Glutamatergic neuron (in vitro differentiated cells): ENCODE measurements at regions not wholly inside any gene's neighbourhood (a gene's known extent, or its start where the extent isn't known, plus 50 kb on each side); places are given as distances from the start of the nearest gene placed in this dataset.

Source experiments
- DNase-seq: peaks from one replicate; pipeline ENCODE4 v3.0.0; 2022
- H3K27ac Mint-ChIP-seq: one replicate; pipeline ENCODE4 v1.8.0; 2020; ENCODE audit warnings: mild to moderate bottlenecking, mixed read lengths, inconsistent platforms; ENCODE audit not compliant: unreplicated experiment
- H3K27me3 Mint-ChIP-seq: one replicate; pipeline ENCODE4 v1.8.0; 2020; ENCODE audit warnings: mild to moderate bottlenecking, moderate library complexity, mixed read lengths, inconsistent platforms; ENCODE audit not compliant: unreplicated experiment
- H3K36me3 Mint-ChIP-seq: one replicate; pipeline ENCODE4 v1.8.0; 2020; ENCODE audit warnings: mild to moderate bottlenecking, mixed read lengths, inconsistent platforms; ENCODE audit not compliant: unreplicated experiment
- H3K4me1 Mint-ChIP-seq: one replicate; pipeline ENCODE4 v1.8.0; 2020; ENCODE audit warnings: mild to moderate bottlenecking, low read depth, mixed read lengths, inconsistent platforms; ENCODE audit not compliant: unreplicated experiment
- H3K4me3 Mint-ChIP-seq: one replicate; pipeline ENCODE4 v1.8.0; 2020; ENCODE audit warnings: mild to moderate bottlenecking, mixed read lengths, inconsistent platforms; ENCODE audit not compliant: unreplicated experiment
- H3K9me3 Mint-ChIP-seq: one replicate; pipeline ENCODE4 v1.8.0; 2020; ENCODE audit warnings: mild to moderate bottlenecking, moderate library complexity, mixed read lengths, inconsistent platforms; ENCODE audit not compliant: unreplicated experiment
- TF ChIP-seq, protein P1 (sequence below): fragments of 200-600 bp; sonication (generic); IDR thresholded peaks from one replicate; pipeline ENCODE4 v1.5.0; 2021; ENCODE audit not compliant: partially characterized antibody, unreplicated experiment

DNA sequence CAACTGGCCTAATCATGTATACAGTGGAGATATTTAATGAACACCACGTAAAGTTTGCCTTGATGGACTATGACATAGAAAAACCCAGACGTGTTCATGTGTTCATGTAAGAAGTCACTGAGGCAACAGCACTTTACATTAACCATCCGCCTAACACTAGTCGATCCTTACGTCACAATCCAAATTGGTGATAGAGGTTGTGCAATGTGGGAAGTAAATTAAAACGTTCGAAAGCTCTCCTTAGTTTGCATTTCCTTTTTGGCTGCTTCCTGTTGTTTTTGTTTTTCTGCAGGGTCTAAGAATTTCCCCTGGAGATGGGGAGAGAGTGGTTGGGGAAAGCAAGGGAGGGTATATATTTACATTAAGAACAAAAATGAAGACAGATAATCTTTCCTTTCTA lies 587.5 kb upstream of the ADGRL2 start:
- Mint-ChIP-seq H3K27me3 (no peaks in the 10 kb centered on the region), H3K4me1 (peaks cover 7% of the 10 kb centered on the region), H3K9me3 (peaks cover 2% of the 10 kb centered on the region), H3K4me3 (no peak overlapping the region), H3K36me3 (no peaks in the 10 kb centered on the region), H3K27ac (no peak overlapping the region)
- TF ChIP-seq, protein P1, sequence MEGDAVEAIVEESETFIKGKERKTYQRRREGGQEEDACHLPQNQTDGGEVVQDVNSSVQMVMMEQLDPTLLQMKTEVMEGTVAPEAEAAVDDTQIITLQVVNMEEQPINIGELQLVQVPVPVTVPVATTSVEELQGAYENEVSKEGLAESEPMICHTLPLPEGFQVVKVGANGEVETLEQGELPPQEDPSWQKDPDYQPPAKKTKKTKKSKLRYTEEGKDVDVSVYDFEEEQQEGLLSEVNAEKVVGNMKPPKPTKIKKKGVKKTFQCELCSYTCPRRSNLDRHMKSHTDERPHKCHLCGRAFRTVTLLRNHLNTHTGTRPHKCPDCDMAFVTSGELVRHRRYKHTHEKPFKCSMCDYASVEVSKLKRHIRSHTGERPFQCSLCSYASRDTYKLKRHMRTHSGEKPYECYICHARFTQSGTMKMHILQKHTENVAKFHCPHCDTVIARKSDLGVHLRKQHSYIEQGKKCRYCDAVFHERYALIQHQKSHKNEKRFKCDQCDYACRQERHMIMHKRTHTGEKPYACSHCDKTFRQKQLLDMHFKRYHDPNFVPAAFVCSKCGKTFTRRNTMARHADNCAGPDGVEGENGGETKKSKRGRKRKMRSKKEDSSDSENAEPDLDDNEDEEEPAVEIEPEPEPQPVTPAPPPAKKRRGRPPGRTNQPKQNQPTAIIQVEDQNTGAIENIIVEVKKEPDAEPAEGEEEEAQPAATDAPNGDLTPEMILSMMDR, result no peak
- no peak for DNase-seq

DNA sequence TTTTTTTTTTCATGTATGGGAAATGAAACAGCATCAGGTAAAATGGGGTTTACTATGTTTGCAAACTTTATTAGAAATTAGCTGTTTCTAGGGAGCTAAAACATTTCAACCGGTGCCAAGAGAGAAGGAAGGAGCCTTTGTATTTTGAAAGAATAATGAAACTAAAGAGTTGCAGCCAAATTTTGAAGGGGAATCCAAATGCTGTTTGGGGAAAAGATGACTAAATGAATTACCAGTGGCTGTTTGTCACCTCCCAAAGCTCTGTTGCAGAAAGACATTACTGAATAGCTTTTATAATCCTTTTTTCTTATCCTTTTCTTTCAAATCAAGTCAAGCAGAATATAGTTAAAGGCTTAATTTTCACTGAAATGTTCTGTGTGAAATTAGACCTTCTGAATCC lies 591.3 kb upstream of the ADGRL2 start:
- Mint-ChIP-seq H3K9me3 (no peaks in the 10 kb centered on the region), H3K4me1 (peaks cover 7% of the 10 kb centered on the region), H3K36me3 (no peaks in the 10 kb centered on the region), H3K27ac (no peak overlapping the region), H3K4me3 (no peak overlapping the region), H3K27me3 (no peaks in the 10 kb centered on the region)
- TF ChIP-seq, protein P1, result no peak
- DNase-seq, result no peak

DNA sequence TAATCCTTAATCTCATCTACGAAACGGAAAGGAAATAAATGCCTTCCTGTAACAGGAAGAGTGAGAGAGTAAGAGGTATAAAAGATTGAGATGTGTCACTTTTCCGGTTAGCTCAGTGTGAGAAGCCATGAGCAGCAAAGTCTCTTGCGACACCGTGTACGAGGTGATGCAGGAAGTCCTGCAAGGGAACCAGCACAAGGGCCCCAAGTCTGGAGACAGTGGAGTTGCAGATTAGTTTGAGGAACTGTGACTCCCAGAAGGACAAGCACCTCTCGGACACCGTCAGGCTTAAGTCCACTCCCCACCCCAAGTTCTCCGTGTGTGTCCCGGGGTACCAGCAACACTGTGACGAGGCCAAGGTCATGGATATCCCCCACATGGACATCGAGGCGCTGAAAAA lies 592.3 kb upstream of the ADGRL2 start:
- DNase-seq, result no peak
- TF ChIP-seq, protein P1, result no peak
- H3K4me3 Mint-ChIP-seq, result no peak overlapping the region
- H3K27ac Mint-ChIP-seq, result no peak overlapping the region
- no peaks in the 10 kb centered on the region for H3K36me3 Mint-ChIP-seq
- H3K27me3 Mint-ChIP-seq, result no peaks in the 10 kb centered on the region
- peaks cover 7% of the 10 kb centered on the region for H3K4me1 Mint-ChIP-seq
- no peaks in the 10 kb centered on the region for H3K9me3 Mint-ChIP-seq

DNA sequence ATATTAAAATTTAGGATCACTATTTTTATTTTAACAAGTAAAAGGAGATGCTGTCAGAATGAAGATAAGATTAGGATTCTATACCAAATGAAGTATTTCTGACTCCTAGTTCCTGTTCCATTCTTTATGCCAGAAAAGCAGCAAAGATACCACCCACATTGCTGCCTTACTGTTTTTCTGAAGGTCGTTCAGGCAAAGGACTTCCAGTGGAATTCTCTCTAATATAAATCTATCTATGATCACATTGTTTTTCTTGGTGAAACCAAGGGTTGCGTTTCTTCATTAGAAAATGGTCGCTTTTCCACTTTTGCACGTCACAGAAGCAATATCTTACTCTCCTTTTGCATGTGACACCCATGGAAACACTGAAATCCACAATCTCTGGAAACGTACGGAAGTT lies 594.8 kb upstream of the ADGRL2 start:
- H3K27ac Mint-ChIP-seq, result no peak overlapping the region
- H3K27me3 Mint-ChIP-seq, result no peaks in the 10 kb centered on the region
- TF ChIP-seq, protein P1, result no peak
- H3K9me3 Mint-ChIP-seq, result no peaks in the 10 kb centered on the region
- H3K4me3 Mint-ChIP-seq, result no peak overlapping the region
- no peaks in the 10 kb centered on the region for H3K4me1 Mint-ChIP-seq
- H3K36me3 Mint-ChIP-seq, result no peaks in the 10 kb centered on the region
- no peak for DNase-seq

DNA sequence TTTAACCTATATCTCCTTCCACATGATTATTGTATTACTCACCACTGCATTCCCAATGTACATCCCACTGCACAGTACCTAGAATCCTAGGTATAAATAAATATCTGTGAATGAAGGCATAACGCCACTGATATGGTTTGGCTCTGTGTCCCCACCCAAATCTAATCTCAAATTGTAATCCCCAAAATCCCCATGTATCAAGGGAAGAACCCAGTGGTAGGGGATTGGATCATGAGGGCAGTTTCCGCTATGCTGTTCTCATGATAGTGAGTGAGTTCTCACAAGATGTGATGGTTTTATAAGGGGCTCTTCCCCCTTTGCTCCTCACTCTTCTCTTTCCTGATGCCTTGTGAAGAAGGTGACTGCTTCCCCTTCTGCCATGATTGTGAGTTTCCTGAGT lies 599.0 kb upstream of the ADGRL2 start:
- Mint-ChIP-seq H3K9me3 (no peaks in the 10 kb centered on the region), H3K4me1 (no peaks in the 10 kb centered on the region), H3K27ac (no peak overlapping the region), H3K4me3 (no peak overlapping the region), H3K36me3 (no peaks in the 10 kb centered on the region), H3K27me3 (no peaks in the 10 kb centered on the region)
- no peak for DNase-seq
- TF ChIP-seq, protein P1, result no peak
